COLO668 (cell line): ENCODE measurements at regions not wholly inside any gene's neighbourhood (a gene's known extent, or its start where the extent isn't known, plus 50 kb on each side); places are given as distances from the start of the nearest gene placed in this dataset.

ENCODE experiments used
- DNase-seq: peaks from one replicate; lab custom pipeline; 2025; ENCODE audit not compliant: unreplicated experiment; lab: John Stamatoyannopoulos, UW

DNA sequence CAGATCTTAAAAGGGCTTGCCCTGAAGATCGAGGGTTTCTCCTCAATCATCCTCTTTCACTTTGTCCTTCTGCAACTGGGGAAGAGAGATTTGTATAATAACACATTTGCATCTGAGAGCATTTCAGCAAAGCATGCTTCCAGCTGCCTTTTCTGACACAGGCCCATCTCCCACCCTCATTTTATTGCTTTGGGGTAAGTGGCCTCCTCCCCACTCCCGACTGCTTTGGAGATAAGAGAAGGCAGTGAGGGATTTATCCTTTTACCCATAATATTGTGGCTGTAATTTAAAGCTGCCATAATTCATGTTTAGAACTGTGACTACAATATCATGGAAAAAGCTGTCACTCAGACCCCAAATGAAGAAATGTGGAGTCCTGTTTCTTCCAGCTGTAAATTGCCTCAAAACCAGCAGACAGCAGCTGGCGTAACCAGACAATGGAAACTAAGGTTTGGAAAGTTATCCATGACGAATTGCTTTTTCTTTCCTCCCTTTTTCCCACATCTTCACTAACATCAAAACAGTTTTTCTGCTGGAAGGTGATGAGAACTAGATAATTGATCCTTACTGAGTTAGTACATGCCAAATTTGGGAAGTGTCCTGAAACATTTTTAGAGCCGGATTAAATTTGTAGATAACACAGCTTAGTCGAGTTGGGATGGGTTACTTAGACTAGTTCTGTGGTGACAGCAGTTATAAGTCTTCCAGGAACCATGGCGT, 104.2 kb upstream of the PFN2 start:
- DNase-seq = no peak

DNA sequence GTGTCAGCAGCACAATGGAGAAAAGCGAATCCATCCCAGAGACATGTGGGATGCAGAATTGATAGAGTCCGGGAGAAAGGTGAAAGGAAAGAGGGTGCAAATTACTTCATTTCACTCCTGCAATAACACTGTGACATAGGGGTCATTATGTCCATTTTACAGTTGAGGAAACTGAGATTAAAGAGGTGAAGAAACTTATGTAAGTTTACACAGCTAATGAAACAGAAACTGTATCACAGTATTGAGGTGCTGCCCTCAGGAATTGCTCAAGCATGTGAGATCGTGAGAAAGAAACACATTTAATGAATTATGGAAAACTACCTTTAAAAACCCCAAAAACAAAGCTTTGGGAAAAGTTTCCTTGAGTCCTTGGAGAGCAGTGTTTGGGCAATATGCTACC, 103.6 kb upstream of the PFN2 start:
- DNase-seq = no peak

- no peak for DNase-seq
These were observed 102.8 kb upstream of the PFN2 start for GRCh38 chr3:150073513-150073912.

DNA sequence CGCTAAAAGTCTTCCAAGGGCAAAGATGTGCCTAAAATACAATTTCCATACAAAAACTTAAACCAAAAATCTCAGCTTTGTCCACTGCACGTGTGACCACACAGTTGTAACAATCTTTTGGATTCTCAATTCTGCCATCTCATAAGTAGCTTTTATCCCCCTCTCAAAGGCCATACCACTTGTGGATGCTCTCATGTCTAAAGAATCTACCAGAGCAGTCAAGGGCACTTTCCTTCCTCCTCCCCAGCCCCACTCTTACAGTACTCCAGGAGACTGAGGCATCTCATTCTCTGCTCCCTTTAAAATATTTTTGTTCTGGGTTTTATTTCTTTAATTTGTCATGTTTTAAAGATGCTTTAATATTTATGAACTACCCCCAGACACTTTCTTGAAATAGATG, 102.3 kb upstream of the PFN2 start:
- DNase-seq = no peak

DNA sequence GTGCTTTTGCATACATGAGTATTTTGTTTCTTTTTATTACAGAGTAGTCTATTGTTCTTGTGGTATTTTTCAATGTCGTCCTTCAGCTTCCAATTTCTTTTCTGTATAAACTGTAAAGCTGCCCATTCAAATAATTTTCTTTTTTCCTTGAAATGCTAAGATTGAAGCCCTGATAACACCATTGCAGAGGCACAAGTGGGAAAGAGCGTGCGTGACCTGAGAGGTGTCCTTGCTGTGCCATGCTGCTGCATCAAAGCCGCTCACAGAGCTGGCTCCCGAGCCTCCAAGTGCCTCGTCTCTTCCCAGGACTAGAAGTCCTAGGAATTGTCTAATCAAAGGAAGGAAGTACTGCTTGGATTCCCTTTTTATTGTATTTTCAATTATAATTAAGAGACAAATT, 101.9 kb upstream of the PFN2 start:
- no peak for DNase-seq

GRCh38 chr3:150070271-150070670, 99.6 kb upstream of the PFN2 start:
- DNase-seq = no peak

- no peak for DNase-seq
These were observed 98.9 kb upstream of the PFN2 start for GRCh38 chr3:150069633-150070032.

GRCh38 chr3:150069154-150069527, 98.4 kb upstream of the PFN2 start:
- DNase-seq = no peak

GRCh38 chr3:150068440-150069153, 97.9 kb upstream of the PFN2 start:
- no peak for DNase-seq

- DNase-seq = no peak
These were observed 96.9 kb upstream of the PFN2 start for GRCh38 chr3:150067561-150067960.

DNA sequence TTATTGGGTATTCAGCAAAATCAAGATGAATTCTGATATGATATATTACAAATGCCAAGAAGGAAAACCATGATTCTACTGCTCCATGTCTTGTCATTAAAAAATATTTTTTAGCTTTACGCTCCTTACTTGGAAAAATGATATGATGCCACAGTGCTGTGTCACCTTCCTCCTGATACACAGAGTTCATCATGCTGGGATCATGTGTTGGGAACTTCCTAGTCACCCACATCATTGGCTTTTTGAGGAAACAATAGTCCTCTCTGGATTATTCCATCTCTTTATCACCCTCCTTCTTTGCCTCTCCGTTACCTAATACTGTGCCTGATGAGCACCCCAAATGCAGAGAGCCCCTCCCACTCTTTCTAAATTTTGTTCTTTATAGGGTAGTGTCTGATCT, 94.3 kb upstream of the PFN2 start:
- DNase-seq = no peak

- no peak for DNase-seq
These were observed 92.5 kb upstream of the PFN2 start for GRCh38 chr3:150063237-150063636.

GRCh38 chr3:150062492-150062891, 91.8 kb upstream of the PFN2 start:
- DNase-seq = no peak

DNA sequence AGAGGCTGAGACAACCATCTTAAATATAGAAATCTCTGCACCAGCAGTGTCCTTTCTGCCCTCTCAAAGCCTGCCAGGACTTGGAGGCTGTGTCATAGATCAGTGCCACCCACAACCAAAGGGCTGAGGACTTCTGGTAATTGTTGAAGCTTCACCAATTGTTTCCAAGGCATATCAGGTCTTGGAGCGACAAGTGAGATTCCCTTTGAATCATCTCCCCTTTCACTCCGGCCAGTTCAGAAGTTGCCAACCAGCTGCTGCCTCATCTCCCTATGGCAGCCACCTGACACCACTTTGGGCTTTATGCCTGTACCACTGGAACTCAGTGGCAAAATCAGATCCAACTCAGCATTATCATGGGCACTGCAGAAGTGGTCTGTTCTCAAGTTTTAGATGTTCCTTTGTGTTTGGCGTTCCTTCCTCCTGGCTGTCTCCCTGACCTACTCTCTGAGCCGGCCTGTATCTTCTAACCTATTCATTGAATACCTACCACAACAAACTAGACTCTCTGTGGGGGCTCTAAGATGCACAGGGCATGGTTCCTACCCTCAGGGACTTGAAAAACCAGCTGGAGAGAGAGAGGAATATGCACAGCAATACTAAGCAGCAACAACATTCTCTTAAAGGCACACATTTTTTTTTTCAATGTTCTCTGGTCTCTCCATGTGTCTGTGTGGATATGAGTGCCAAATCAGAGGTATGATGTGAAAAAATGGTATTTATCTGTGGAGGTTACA, 90.8 kb upstream of the PFN2 start:
- DNase-seq = no peak

- no peak for DNase-seq
These were observed 89.0 kb upstream of the PFN2 start for GRCh38 chr3:150059729-150060128.

GRCh38 chr3:150059241-150059640, 88.5 kb upstream of the PFN2 start:
- DNase-seq = no peak

GRCh38 chr3:150057227-150057626, 86.5 kb upstream of the PFN2 start:
- DNase-seq = no peak

GRCh38 chr3:150055332-150055731, 84.6 kb upstream of the PFN2 start:
- DNase-seq = no peak

GRCh38 chr3:150054635-150055034, 83.9 kb upstream of the PFN2 start:
- DNase-seq = no peak

GRCh38 chr3:150050510-150050909, 79.8 kb upstream of the PFN2 start:
- DNase-seq = no peak

DNA sequence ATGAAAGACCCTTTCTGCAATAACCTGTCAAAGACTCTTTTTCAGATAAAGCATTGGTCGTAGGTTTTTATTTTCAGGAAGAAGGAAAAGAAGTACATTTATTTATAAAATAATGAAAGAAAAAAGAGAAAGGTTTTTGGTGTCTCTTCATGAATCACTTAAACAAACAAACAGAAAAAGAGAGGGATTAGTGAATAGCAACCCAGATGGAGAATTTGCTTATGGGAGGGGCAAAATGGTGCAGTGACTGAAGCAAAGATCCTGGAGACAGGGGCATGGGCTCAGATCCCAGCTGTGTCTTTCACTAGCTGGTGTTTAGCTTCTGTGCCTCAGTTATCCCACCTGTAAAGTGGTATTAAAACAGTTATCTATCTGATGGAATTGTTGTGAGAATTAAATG, 78.6 kb upstream of the PFN2 start:
- no peak for DNase-seq

DNA sequence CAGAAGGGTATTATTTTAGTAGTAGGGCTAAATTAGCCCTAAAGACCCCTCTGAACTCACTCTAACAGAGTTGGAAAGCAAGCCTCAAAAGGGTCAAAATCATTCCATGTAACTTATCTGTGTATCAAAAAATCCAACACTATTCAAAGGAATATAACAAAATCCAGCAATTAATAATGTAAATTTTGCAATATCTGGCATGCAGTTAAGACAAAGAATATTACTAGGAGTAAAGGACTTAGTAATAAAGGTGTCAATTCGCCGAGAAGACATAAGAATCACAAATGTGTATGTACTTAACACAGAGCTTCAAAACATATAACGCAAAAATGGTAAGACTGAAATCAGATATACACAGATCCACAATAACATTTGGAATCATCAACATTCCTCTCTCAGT, 71.2 kb upstream of the PFN2 start:
- no peak for DNase-seq
